GM04503 (cell line): ENCODE measurements at regions not wholly inside any gene's neighbourhood (a gene's known extent, or its start where the extent isn't known, plus 50 kb on each side); places are given as distances from the start of the nearest gene placed in this dataset.
A peak's percentile ranks its signal among the peaks of the same experiment; 100 is the strongest.

Source experiments
- DNase-seq: peaks from one replicate; pipeline ENCODE4 v3.0.0-alpha.2; 2012; ENCODE audit warnings: low read depth

DNA sequence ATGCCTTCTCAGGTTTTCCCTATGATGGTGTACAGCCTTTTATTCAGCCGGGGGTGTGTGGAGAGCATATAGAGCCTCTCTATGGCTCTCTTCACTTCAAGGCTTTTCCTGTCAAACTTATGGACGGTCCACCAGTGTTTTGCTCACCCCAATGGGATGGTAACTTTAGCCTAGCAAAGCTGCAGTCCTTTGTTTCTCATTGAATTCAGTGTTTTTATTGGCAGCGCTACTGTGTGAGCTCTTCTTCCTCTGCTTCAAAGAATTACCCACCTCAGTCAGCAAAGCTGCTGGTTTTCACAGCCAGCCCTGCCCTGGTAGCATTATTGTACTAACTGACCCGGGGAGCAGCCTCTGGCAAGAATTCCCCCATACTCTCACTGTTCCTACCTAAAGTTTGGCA, 145.3 kb upstream of the RRP15 start:
- DNase-seq, result no peak

- no peak for DNase-seq
Observed at GRCh38 chr1:218156595-218156994, 128.5 kb upstream of the RRP15 start.

DNA sequence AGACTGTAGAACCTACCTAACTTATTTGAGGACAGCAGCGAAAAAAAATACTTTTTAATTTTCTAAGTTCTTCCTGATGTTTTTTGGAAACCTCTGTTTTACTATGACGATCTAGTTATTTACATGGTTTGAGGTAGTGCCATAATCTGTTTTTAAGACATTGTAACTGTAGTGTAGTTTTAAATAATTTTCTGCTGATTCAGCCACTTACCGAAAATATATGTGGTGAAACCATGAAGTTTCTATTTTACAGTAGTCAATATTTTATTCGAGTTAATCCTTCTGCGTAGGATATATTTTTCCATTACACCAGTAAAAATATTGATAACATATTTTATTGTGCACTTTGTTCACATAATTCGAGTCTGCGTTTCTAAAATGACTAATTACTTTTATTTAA, 121.7 kb upstream of the RRP15 start:
- DNase-seq, result no peak

GRCh38 chr1:218164111-218164929, 120.8 kb upstream of the RRP15 start:
- DNase-seq, result no peak

- no peak for DNase-seq
Observed at GRCh38 chr1:218164930-218165700, 120.0 kb upstream of the RRP15 start.

DNA sequence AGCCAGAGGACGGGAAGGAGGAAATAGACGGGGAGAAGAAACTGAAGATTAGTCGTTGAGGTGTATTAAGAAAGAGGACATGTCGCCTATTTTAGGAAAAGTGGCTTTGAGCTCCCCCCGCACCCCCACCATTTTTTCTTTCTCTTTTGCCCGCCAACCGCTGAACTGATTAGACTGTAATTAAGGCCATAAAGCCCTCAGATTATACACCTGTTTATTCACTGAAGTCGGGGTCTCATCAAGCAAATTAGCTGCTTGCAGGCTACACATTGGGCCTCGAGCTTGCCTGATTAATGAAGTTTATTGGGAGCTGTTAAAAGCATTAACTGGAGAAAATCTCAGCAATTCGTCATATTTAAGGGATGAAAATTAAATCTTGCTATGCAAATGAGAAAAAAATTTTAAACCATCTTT, 119.4 kb upstream of the RRP15 start:
- DNase-seq, result no peak

- no peak for DNase-seq
Observed at GRCh38 chr1:218166268-218166945, 118.7 kb upstream of the RRP15 start.

DNA sequence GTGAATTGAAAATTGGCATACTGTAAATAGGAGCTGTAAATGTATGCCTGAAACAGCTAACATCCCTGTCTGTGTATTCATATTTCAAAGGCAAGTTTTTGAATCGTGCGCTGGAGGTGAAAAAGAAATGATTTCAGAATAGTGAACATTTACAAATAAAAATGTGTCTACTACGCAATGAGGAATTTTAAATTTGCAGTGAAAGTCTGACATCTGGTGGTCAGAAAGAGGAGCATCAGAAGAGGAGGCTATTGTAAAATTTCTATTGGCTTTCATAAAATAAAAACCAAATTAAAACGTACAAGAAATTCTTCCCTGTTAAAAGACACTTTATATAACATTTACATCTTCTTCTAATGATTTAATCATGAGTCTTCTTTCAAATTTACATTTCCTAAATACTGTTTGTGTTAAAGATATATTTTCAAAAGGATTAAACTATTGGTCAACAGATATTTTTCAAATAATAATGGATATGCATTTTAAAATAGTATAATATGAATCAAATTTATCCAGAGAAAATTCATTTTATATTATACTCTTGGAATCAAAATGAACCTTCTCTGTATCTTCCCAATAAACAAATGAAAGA, 113.7 kb upstream of the RRP15 start:
- no peak for DNase-seq

DNA sequence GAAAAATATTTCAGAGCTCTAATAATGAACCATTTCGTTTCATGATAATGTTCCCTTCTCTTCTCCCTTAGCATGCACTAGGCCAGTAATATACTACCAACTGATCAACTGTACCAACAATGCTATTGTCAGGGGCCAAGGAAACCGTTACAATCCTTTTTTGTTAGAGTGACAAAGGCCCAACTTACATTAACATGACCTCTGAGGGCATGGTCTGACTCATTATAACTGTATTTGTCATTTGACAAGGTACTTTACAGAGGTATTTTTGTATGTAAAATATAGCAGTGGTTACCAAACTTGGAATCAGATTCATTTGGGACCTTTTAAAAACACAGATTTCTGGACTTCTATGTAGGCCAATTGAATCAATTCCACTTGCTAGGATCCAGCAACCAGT, 102.6 kb upstream of the RRP15 start:
- no peak for DNase-seq

- DNase-seq, result no peak
Observed at GRCh38 chr1:218200979-218201378, 84.1 kb upstream of the RRP15 start.

- DNase-seq, result no peak
Observed at GRCh38 chr1:218201601-218202000, 83.5 kb upstream of the RRP15 start.

- no peak for DNase-seq
Observed at GRCh38 chr1:218205721-218206120, 79.4 kb upstream of the RRP15 start.

DNA sequence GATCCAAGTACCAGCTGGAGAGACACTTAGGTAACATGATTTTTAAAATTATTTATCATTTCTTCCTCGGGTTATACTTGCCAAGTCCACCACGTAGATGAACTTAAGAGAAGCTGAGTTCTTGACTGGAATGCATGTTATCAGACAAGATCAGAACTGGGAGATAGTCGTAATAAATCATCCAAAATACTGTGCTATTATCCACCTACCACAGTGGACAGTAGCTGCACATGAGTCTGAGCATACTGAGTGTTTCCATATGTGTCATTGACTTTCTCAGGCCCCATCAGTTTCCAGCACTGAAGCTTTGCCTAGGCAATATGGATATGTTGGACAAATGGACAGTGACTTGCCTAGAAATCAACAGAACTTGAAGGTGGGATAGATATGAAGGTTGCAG, 77.9 kb upstream of the RRP15 start:
- no peak for DNase-seq

GRCh38 chr1:218209351-218209861, 75.7 kb upstream of the RRP15 start:
- peak; percentile 65 for DNase-seq

GRCh38 chr1:218211241-218211640, 73.9 kb upstream of the RRP15 start:
- DNase-seq, result no peak

DNA sequence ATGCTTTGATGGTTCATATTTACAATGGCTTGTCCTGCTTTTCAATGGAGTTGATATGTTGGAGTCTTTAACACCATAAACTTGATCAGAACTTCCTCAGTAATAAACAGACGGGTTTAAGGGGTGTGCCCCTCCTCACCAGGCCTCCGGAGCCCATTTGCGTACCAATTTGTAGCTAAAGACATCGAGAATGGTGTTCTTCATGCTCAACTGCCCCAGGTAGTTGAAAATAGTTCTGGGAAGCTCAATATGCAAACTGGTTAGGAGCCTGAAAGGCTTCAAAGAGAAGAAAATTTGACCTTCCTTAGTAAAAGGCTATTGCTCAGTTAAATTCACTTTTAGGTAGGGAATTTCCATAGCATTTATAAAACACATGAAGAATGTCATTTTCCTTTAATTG, 68.1 kb upstream of the RRP15 start:
- DNase-seq, result no peak

GRCh38 chr1:218219460-218219859, 65.6 kb upstream of the RRP15 start:
- no peak for DNase-seq

GRCh38 chr1:218224101-218224500, 61.0 kb upstream of the RRP15 start:
- no peak for DNase-seq

DNA sequence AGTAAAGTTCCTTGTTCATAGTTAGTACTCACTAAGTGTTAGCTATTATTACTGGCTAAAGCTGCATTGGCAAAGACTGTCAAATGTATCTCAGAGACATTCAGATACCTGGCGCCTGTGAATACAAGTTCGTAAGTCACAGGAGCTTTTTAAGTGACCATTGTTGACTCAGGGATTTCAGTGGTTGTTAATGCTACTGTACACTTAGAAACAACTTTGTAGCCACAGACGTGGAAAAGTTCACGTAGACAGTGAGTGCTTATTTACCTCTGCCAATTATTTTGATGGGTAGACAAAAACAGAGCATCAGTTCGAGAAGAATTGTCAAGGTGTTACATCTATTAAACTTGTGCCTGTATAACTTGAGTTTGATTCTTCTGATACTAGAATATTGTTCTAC, 59.1 kb upstream of the RRP15 start:
- DNase-seq, result no peak
